Frontal cortex (tissue), 3 donors: ENCODE measurements at regions not wholly inside any gene's neighbourhood (a gene's known extent, or its start where the extent isn't known, plus 50 kb on each side); places are given as distances from the start of the nearest gene placed in this dataset.

ENCODE experiments used
- DNase-seq, 2 donors: peaks; one replicate each; pipeline ENCODE4 v3.0.0; 2012; ENCODE audit warnings: low spot score in 2 of 2
- FAIRE-seq: peaks from 2 replicates; lab custom pipeline; 2012; peaks lifted over from hg19 to GRCh38; lab: Jason Lieb, UNC
- donor health status: control.
- donor health status: control.
- donor health status: control.

GRCh38 chr6:105921781-105922180 is 164.4 kb upstream of the PRDM1 start:
- no peak for DNase-seq
- FAIRE-seq, result no peak

- DNase-seq (no peak), FAIRE-seq (no peak)
Measured at GRCh38 chr6:105920071-105920470, 166.1 kb upstream of the PRDM1 start.

GRCh38 chr6:105917038-105917695 is 169.0 kb upstream of the PRDM1 start:
- FAIRE-seq, result no peak
- no peak for DNase-seq

GRCh38 chr6:105911106-105911629 is 175.0 kb upstream of the PRDM1 start:
- FAIRE-seq (no peak), DNase-seq (no peak)

- DNase-seq (no peak), FAIRE-seq (no peak)
Measured at GRCh38 chr6:105909106-105909505, 177.0 kb upstream of the PRDM1 start.

- FAIRE-seq (no peak), DNase-seq (no peak)
Measured at GRCh38 chr6:105907991-105908390, 178.1 kb upstream of the PRDM1 start.

- no peak for FAIRE-seq
- DNase-seq, result no peak
Measured at GRCh38 chr6:105907301-105907700, 178.8 kb upstream of the PRDM1 start.

- FAIRE-seq, result no peak
Measured at GRCh38 chr6:105902401-105903031, 183.6 kb upstream of the PRDM1 start.

GRCh38 chr6:105901583-105901982 is 184.6 kb upstream of the PRDM1 start:
- DNase-seq (no peak), FAIRE-seq (no peak)

More at GRCh38 chr6:105902401-105903031, 183.6 kb upstream of the PRDM1 start:
- no peak for DNase-seq

- FAIRE-seq (no peak), DNase-seq (no peak)
Measured at GRCh38 chr6:105900125-105900937, 185.8 kb upstream of the PRDM1 start.

- DNase-seq (no peak), FAIRE-seq (no peak)
Measured at GRCh38 chr6:105898286-105898685, 187.8 kb upstream of the PRDM1 start.

GRCh38 chr6:105897131-105897530 is 189.0 kb upstream of the PRDM1 start:
- no peak for FAIRE-seq

GRCh38 chr6:105896821-105897095 is 189.4 kb upstream of the PRDM1 start:
- DNase-seq (no peak), FAIRE-seq (no peak)

More at GRCh38 chr6:105897131-105897530, 189.0 kb upstream of the PRDM1 start:
- no peak for DNase-seq

GRCh38 chr6:105896052-105896820 is 189.9 kb upstream of the PRDM1 start:
- no peak for FAIRE-seq

GRCh38 chr6:105894556-105894955 is 191.6 kb upstream of the PRDM1 start:
- DNase-seq (no peak), FAIRE-seq (no peak)

More at GRCh38 chr6:105896052-105896820, 189.9 kb upstream of the PRDM1 start:
- DNase-seq, result no peak

- DNase-seq, result no peak
- no peak for FAIRE-seq
Measured at GRCh38 chr6:105893741-105894140, 192.4 kb upstream of the PRDM1 start.

- DNase-seq (no peak), FAIRE-seq (no peak)
Measured at GRCh38 chr6:105892577-105893262, 193.4 kb upstream of the PRDM1 start.

GRCh38 chr6:105890521-105891244 is 195.5 kb upstream of the PRDM1 start:
- FAIRE-seq (no peak), DNase-seq (no peak)

GRCh38 chr6:105889902-105890301 is 196.2 kb upstream of the PRDM1 start:
- DNase-seq (no peak), FAIRE-seq (no peak)
